ENCODE measurements at regions not wholly inside any gene's neighbourhood (a gene's known extent, or its start where the extent isn't known, plus 50 kb on each side); places are given as distances from the start of the nearest gene placed in this dataset.
"Not testable (repeated sequence)": the region's sequence is repeated elsewhere in the genome, so short reads cannot be mapped to it uniquely, and the experiment has no call there.

- DNase-seq (ENCODE audit: low spot score), result no peak
These were observed 273.2 kb upstream of the PAPPA start for GRCh38 chr9:115880221-115880885.

- no peak for DNase-seq (ENCODE audit: low spot score)
These were observed 270.7 kb upstream of the PAPPA start for GRCh38 chr9:115882911-115883310.

- peak; percentile 79 for DNase-seq (ENCODE audit: low spot score)
These were observed 269.9 kb upstream of the PAPPA start for GRCh38 chr9:115883467-115884329.

GRCh38 chr9:115884846-115885245 is 268.7 kb upstream of the PAPPA start:
- DNase-seq (ENCODE audit: low spot score), result no peak

DNA sequence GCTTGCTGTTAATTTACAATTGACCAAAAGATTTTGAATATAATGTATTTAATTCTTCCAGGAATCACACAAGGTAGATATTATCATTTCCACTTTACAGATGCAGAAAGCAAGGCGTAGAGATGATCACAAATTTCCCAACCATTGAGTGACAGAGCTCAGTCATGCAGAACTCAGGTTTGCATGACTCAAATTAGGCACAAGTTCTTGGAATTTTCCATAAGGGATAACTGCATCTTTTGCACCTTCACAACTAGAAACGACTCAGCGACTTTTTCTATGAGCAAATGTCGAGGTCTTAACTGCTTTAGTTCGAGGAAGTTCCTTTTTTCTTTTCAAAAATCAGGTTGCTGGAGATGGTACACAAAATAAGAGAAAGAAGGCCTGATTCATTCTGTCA is 265.5 kb upstream of the PAPPA start:
- no peak for DNase-seq (ENCODE audit: low spot score)

DNA sequence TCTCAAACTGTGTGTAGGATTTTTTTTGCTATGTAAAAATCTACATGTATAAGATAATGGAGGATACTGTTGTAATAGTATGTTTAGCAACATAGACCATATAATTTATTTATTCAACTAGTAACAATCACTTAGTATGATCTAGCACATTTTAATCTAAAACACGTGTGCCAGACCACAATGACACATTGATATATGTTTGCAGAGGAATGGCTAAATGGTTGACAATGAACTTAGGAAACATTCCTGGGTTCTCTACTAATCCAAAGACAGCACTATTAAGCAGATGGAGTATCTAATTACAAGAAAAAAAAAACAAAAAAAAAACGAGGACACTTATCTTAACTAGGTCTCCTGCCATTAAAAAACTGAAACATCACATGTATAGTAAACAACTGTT is 261.7 kb upstream of the PAPPA start:
- DNase-seq (ENCODE audit: low spot score), result no peak

DNA sequence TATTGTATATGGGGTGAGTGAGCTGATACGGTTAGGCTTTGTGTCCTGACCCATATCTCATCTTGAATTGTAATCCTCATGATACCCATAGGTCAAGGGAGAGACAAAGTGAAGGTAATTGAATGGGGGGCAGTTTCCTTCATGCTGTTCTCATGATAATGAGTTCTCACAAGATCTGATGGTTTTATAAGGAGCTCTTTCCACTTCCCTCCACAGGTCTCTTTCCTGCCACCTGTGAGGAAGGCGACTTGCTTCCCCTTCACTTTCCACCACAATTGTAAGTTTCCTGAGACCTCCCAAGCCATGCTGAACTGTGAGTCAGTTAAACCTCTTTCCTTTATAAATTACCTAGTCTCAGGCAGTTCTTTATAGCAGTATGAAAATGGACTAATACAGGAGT is 255.1 kb upstream of the PAPPA start:
- not testable (repeated sequence) for DNase-seq (ENCODE audit: low spot score)

DNA sequence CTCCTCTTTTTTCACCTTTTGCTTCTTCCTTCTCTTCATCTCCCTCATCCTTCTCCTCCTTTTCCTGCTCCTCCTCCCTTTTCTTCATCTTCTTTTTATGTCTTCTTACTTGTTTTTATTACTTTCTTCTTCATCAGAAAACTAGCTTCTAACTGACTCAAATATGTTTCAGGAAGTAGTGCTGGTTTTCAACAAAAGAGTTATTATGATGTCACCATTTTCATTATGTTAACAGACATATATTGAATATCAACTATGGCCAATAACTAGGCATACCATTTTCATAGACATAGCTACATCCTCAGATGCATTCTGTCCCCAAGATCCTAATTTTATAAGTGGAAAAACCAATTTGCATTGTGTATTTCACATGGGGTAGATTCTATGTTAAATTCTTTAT is 252.9 kb upstream of the PAPPA start:
- DNase-seq (ENCODE audit: low spot score), result no peak

DNA sequence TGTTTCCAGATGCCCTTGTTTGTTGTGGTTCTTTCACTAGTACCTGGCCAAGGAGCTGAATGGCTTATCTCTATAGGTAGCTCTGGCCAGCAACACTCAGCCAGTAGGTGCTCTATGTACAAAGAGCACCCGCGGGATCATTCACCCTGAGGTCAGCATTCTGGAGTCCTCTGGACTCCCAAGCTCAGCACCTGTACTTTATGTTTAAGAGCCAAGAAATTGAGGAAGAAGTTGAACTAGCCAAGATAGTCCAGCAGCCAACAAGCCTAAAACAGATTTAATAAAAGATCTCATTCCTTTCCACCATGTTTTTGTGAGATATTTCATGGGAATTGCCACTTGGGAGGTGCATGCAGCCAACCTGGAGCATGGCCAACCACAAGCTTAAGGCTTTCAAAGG is 242.6 kb upstream of the PAPPA start:
- no peak for DNase-seq (ENCODE audit: low spot score)

GRCh38 chr9:115912086-115912485 is 241.5 kb upstream of the PAPPA start:
- no peak for DNase-seq (ENCODE audit: low spot score)

DNA sequence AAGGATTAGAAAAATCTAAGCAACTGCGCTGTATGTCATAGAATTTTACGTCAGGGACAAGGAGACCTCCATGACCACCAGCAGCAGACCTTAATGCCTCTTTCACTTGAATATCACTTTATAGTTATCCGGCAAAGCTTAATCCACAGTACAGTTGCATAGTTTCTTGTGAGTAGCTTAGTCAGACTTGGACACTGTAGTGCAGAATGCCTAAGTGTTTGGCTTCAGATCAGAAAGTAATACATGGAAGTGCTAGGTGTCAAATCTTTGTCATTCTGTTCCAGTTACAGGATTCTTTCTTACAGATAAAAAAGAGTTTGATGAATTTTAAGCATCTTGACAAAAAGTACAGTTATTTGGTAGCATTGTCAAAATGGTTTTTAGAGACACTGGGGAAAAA is 239.9 kb upstream of the PAPPA start:
- no peak for DNase-seq (ENCODE audit: low spot score)

- DNase-seq (ENCODE audit: low spot score), result no peak
These were observed 239.3 kb upstream of the PAPPA start for GRCh38 chr9:115914291-115914690.

GRCh38 chr9:115921301-115921700 is 232.3 kb upstream of the PAPPA start:
- DNase-seq (ENCODE audit: low spot score), result no peak

- no peak for DNase-seq (ENCODE audit: low spot score)
These were observed 231.1 kb upstream of the PAPPA start for GRCh38 chr9:115922444-115922843.

DNA sequence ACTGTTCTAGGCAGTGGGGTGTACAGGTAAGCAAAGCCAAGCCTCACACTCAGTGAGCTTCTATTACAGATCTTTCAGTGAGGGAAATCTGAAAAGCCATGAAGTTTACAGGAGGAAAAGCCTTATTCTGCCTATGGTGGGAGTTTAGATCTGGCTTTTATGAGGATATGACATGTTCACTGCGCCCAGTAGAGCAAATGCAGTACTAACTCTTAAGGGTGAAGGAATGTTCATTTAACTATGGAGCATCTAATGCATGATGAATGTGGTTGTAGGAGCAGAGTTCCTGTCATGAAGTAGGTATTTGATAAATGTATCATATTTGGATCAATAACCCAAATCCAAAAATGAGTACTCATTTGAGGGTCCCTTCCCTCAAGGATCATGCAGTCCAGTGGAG is 230.2 kb upstream of the PAPPA start:
- DNase-seq (ENCODE audit: low spot score), result no peak

GRCh38 chr9:115923903-115924668 is 229.5 kb upstream of the PAPPA start:
- DNase-seq (ENCODE audit: low spot score), result no peak

DNA sequence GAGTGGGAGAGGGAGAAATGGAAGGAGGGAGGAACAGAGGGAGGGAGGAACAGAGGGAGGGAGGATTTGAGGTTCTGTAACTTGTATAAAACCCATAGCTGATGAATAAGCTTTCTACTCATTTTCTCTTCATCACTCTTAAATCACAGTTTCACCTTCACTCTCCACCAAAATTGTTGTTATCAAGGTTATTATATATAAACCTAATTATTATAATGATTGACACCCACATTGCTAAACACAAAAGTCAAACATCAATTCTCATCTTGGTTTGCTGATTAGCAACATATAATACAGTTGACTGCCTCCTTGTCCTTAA is 229.0 kb upstream of the PAPPA start:
- DNase-seq (ENCODE audit: low spot score), result no peak

GRCh38 chr9:115925424-115925823 is 228.2 kb upstream of the PAPPA start:
- DNase-seq (ENCODE audit: low spot score), result no peak

GRCh38 chr9:115930472-115930871 is 223.1 kb upstream of the PAPPA start:
- no peak for DNase-seq (ENCODE audit: low spot score)

DNA sequence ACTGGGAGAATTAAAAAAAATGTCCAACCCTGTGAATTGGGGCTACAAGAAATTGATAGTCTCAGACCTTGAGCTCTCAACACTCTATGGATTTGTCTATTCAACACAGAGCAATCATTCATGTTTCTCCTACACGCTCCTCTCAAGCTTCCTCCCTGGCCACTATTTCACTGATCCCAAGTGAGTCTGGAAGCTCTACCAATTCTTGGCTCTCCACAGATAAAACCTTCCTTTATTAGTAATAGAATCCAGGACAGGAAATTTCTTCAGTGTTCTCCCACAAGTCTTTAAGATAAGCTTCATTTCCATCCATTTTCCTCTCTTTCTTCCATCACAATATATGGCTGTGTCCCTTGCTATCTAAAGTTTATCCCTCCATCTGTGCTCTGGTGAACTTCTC is 215.1 kb upstream of the PAPPA start:
- DNase-seq (ENCODE audit: low spot score), result no peak

DNA sequence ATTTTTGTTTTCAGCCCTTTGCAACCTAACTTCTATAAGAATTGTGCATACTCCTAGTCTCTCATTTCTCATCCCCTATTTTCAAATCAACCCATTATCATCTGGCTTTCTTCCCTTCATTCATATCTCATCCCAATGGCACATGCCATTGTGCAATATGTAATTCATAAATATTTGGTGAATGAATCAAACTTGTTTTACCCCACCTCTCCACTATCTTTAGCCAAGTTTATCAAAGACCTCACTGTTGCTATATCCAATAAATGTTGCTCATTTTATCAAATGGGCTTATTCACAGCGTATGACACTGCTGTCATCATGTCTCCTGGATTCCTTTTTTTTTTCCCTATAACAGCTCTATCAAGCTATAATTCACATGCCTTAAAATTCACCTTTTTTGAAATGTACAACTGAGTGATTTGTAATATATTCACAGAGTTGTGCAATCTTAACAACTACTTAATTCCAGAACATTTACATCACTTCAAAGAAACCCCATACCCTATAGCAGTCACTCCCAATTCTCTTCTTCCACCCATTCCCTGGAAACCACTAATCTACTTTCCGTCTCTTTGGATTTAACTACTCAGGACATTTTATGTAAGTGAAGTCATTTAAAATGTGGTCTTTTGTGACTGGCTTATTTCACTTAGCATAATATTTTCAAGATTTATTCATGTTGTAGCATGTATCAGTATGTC is 214.4 kb upstream of the PAPPA start:
- no peak for DNase-seq (ENCODE audit: low spot score)

DNA sequence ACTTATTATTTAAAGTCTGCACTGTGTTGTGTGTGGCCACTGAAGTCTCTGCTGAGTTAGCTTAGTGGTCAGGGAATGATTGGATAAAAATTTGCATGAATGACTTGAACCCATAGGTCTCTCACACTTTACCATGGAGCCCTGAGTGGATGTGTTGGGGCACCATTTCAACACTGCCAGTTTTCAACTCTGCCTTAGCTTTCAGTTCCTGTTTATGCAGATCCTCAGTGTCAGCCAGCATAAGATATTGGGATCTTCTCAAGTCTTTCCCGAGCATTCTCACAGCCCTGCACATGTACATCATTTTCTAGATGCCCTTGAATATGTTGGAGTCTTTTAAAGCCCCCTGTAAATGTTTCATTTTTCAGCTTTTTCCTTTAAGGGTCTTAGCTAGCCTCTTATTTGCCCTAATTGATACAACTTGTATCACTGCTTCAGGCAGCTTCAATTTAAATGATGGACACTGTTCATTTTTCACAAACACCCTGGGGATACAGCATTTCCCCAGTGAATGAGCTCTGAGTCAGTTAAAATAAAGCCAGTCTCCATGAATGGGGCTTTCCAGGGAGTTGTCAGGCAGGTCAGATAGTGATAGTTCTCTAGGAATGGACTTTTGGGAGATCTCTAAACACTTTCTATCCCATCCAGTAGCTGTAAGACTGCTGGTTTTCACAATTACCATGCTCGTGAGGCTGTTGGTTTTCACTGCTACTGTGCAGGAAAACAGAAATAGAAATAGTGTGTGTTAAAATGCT is 211.9 kb upstream of the PAPPA start:
- DNase-seq (ENCODE audit: low spot score), result no peak

Data from iPS-NIHi11 (cell line).